GM10248 (cell line): ENCODE measurements at regions not wholly inside any gene's neighbourhood (a gene's known extent, or its start where the extent isn't known, plus 50 kb on each side); places are given as distances from the start of the nearest gene placed in this dataset.
"Not testable (repeated sequence)": the region's sequence is repeated elsewhere in the genome, so short reads cannot be mapped to it uniquely, and the experiment has no call there.

Experiments
- CTCF ChIA-PET: fragments of 300-600 bp; sonication (Branson Sonifier 250); formaldehyde crosslinking; extraction: SDS; loops from one replicate; lab custom pipeline; 2021; ENCODE audit warnings: antibody characterized with exemption; lab: Yijun Ruan, JAX
- POLR2A ChIA-PET: fragments of 350-650 bp; sonication (Branson Sonifier 250); formaldehyde crosslinking; extraction: SDS; loops from one replicate; lab custom pipeline; 2020; ENCODE audit warnings: antibody characterized with exemption; lab: Yijun Ruan, JAX
- DNase-seq: peaks from one replicate; pipeline ENCODE4 v3.0.0; 2012; ENCODE audit errors: extremely low spot score
- CTCF ChIP-seq: IDR thresholded peaks from 2 replicates; pipeline ENCODE4 v1.5.1; 2012; ENCODE audit warnings: mild to moderate bottlenecking, low read depth; ENCODE audit errors: extremely low read depth, missing control alignments, control extremely low read depth

DNA sequence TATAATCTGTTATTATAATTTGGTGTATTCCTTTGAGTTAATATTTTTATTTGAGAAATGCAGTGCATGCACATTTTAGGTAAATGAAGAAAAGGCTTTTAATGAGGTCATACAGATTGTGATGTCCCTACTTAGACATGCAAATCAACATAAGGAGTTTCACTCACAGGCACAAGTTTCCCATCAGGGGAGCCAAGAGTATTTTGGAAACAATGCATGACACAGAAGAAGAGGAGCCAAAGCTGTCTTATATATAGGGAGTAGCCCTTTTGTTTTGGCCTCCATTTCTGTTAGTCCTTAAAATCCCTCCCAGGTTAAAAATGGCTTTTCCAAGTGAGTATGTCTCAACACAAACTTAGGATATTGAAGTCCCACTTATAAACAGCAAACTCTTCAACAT, 703.4 kb upstream of the ANKRD30A start:
- ChIA-PET POLR2A (no interaction called here), CTCF (no interaction called here)
- TF ChIP-seq CTCF: no peak
- no peak for DNase-seq

GRCh38 chr10:36416513-36416912, 708.9 kb upstream of the ANKRD30A start:
- POLR2A ChIA-PET: no interaction called here
- no peak for TF ChIP-seq CTCF
- CTCF ChIA-PET: interaction anchor here (1.8 kb wide), 1 partner anchor 9 kb away, joined by 6 read pairs; no protein-coding TSS in a partner anchor
- DNase-seq: no peak

- CTCF ChIA-PET: no interaction called here
- TF ChIP-seq CTCF: no peak
- no peak for DNase-seq
- POLR2A ChIA-PET: no interaction called here
Observed at GRCh38 chr10:36412942-36413341, 712.5 kb upstream of the ANKRD30A start.

DNA sequence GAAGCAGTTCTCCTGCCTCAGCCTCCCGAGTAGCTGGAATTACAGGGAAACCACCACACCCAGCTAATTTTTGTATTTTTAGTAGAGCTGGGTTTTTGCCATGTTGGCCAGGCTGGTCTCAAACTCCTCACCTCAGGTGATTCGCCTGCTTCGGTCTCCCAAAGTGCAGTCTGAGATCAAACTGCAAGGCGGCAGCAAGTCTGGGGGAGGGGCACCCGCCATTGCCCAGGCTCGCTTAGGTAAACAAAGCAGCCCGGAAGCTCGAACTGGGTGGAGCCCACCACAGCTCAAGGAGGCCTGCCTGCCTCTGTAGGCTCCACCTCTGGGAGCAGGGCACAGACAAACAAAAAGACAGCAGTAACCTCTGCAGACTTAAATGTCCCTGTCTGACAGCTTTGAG, 725.2 kb upstream of the ANKRD30A start:
- CTCF ChIA-PET, DNase-seq, POLR2A ChIA-PET: not testable (repeated sequence)

GRCh38 chr10:36393801-36394200, 731.6 kb upstream of the ANKRD30A start:
- no peak for TF ChIP-seq CTCF
- POLR2A ChIA-PET: no interaction called here
- DNase-seq: no peak
- CTCF ChIA-PET: no interaction called here

DNA sequence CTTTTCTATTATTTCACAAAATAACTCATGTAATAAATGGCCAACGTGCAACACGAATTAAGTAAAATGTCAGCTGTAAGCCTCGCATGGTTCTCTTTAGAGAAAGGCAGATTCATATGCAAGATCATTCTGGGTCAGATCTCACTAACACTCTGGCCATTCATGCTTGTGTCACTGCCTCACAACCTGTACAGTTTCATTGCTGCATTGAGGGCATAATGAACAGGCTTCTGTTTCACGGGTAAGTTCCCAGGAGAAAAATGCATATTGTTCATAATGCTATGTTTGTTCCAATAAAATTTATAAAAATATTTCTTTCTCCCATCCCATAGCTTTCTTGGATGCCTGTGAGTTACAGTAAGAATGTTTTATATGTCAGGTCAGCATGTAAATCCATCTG, 734.0 kb upstream of the ANKRD30A start:
- no peak for DNase-seq
- TF ChIP-seq CTCF: no peak
- ChIA-PET CTCF (no interaction called here), POLR2A (no interaction called here)

DNA sequence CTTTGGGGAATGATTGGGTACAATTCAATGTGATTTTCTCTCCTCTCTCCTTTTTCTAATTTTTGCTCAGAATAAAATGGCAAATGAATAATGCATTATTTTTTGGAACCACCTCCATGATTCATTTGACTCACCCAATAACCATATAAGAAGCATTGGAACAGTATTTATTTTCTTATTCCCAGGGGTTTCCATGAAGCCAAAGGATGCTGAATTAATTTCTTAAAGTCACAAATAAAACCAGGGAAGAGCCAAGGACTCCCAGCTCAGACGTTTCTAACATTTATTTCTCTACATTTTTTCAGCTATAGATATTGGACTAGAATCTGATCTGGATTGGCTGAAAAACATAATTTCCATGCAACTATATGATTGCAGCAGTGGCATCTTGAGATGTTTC, 735.2 kb upstream of the ANKRD30A start:
- CTCF ChIA-PET: no interaction called here
- TF ChIP-seq CTCF: no peak
- POLR2A ChIA-PET: no interaction called here

More for the DNA sequence above, 735.2 kb upstream of the ANKRD30A start:
- no peak for DNase-seq
